Trophoblast cell (in vitro differentiated cells and primary cell): ENCODE measurements at regions not wholly inside any gene's neighbourhood (a gene's known extent, or its start where the extent isn't known, plus 50 kb on each side); places are given as distances from the start of the nearest gene placed in this dataset.

ENCODE experiments used
- DNase-seq, 2 donors: peaks; one replicate each; pipeline ENCODE4 v3.0.0-alpha.2; 2016
- H2AFZ ChIP-seq: 2 replicates; pipeline ENCODE4 v1.6.1; 2013; ENCODE audit warnings: low read length, moderate library complexity, mild to moderate bottlenecking; ENCODE audit not compliant: insufficient read depth, poor library complexity
- H2AK5ac ChIP-seq: 2 replicates; pipeline ENCODE4 v1.6.1; 2013; ENCODE audit warnings: mild to moderate bottlenecking, low read length
- H2BK120ac ChIP-seq: 2 replicates; pipeline ENCODE4 v1.6.1; 2013; ENCODE audit warnings: low read length, mild to moderate bottlenecking, moderate library complexity; ENCODE audit not compliant: insufficient read depth, poor library complexity
- H2BK12ac ChIP-seq: 2 replicates; pipeline ENCODE4 v1.6.1; 2013; ENCODE audit warnings: mild to moderate bottlenecking, low read length, moderate library complexity
- H2BK5ac ChIP-seq: 2 replicates; pipeline ENCODE4 v1.6.1; 2013; ENCODE audit warnings: low read length, low read depth, moderate library complexity, mild to moderate bottlenecking; ENCODE audit not compliant: poor library complexity
- H3K14ac ChIP-seq: 2 replicates; pipeline ENCODE4 v1.6.1; 2013; ENCODE audit warnings: mild to moderate bottlenecking, low read length
- H3K18ac ChIP-seq: 2 replicates; pipeline ENCODE4 v1.6.1; 2013; ENCODE audit warnings: mild to moderate bottlenecking, low read length
- H3K23ac ChIP-seq: 2 replicates; pipeline ENCODE4 v1.6.1; 2013; ENCODE audit warnings: low read length
- H3K27ac ChIP-seq: 2 replicates; pipeline ENCODE4 v1.5.1; 2013; ENCODE audit warnings: low read depth, mild to moderate bottlenecking, inconsistent platforms, low read length, moderate library complexity
- H3K27me3 ChIP-seq: 2 replicates; pipeline ENCODE4 v1.6.1; 2013; ENCODE audit warnings: inconsistent platforms, mild to moderate bottlenecking, low read length, moderate library complexity; ENCODE audit not compliant: insufficient read depth
- H3K36me3 ChIP-seq, 2 experiments: 1 replicate in 1 of 2; 2 replicates in 1 of 2; pipeline ENCODE4 v1.6.1; 2013; ENCODE audit warnings: low read length in 2 of 2, mild to moderate bottlenecking in 2 of 2, moderate library complexity in 1 of 2; ENCODE audit not compliant: insufficient read depth in 2 of 2, control insufficient read depth in 1 of 2
- H3K4ac ChIP-seq: 2 replicates; pipeline ENCODE4 v1.6.1; 2013; ENCODE audit warnings: low read depth, mild to moderate bottlenecking, low read length, moderate library complexity
- H3K4me1 ChIP-seq, 2 experiments: 1 replicate in 1 of 2; 2 replicates in 1 of 2; pipeline ENCODE4 v1.6.1; 2013; ENCODE audit warnings: low read length in 2 of 2, mild to moderate bottlenecking in 2 of 2, moderate library complexity in 1 of 2; ENCODE audit not compliant: insufficient read depth in 2 of 2, control insufficient read depth in 1 of 2
- H3K4me2 ChIP-seq: 2 replicates; pipeline ENCODE4 v1.6.1; 2013; ENCODE audit warnings: inconsistent platforms, mild to moderate bottlenecking, low read length, moderate library complexity
- H3K4me3 ChIP-seq: 2 replicates; pipeline ENCODE4 v1.5.1; 2013; ENCODE audit warnings: mild to moderate bottlenecking, low read depth, low read length, inconsistent platforms
- H3K79me1 ChIP-seq: one replicate; pipeline ENCODE4 v1.6.1; 2013; ENCODE audit warnings: low read length
- H3K79me2 ChIP-seq: 2 replicates; pipeline ENCODE4 v1.6.1; 2013; ENCODE audit warnings: low read length, mild to moderate bottlenecking; ENCODE audit not compliant: control insufficient read depth, insufficient read depth, poor library complexity
- H3K9ac ChIP-seq: 2 replicates; pipeline ENCODE4 v1.6.1; 2013; ENCODE audit warnings: mild to moderate bottlenecking, low read length
- H3K9me3 ChIP-seq: 2 replicates; pipeline ENCODE4 v1.6.1; 2013; ENCODE audit warnings: low read depth, mild to moderate bottlenecking, control low read depth, inconsistent platforms, low read length; ENCODE audit not compliant: insufficient read depth
- H4K12ac ChIP-seq: 2 replicates; pipeline ENCODE4 v1.6.1; 2013; ENCODE audit warnings: low read depth, mild to moderate bottlenecking, low read length, moderate library complexity
- H4K8ac ChIP-seq: 2 replicates; pipeline ENCODE4 v1.6.1; 2013; ENCODE audit warnings: low read depth, mild to moderate bottlenecking, low read length, moderate library complexity
- H4K91ac ChIP-seq: one replicate; pipeline ENCODE4 v1.6.1; 2013; ENCODE audit warnings: low read depth, mild to moderate bottlenecking, low read length, moderate library complexity
- WGBS: extraction: QIAGEN DNeasy Blood & Tissue Kit; methylation state at CpG from one replicate; pipeline ENCODE4 v1.1.7; 2013; ENCODE audit warnings: missing lambda C conversion rate; ENCODE audit not compliant: insufficient read length, insufficient coverage; ENCODE audit errors: extremely low coverage; 5-methylcytosine and 5-hydroxymethylcytosine counted together

- Histone ChIP-seq H3K9ac (no peak overlapping the region), H3K79me2 (no peaks in the 10 kb centered on the region), H3K18ac (no peak overlapping the region), H4K8ac (no peak overlapping the region), H4K91ac (no peak overlapping the region), H3K23ac (no peak overlapping the region), H2BK5ac (no peak overlapping the region), H2BK12ac (no peak overlapping the region), H3K27ac (no peak overlapping the region), H3K4me3 (no peak overlapping the region), H2AFZ (no peak overlapping the region), H3K79me1 (no peaks in the 10 kb centered on the region), H2AK5ac (no peak overlapping the region), H3K4me2 (no peak overlapping the region), H3K4ac (no peak overlapping the region), H3K14ac (no peak overlapping the region), H4K12ac (no peak overlapping the region), H2BK120ac (no peak overlapping the region), H3K9me3 (peaks cover 3% of the 10 kb centered on the region), H3K27me3 (no peaks in the 10 kb centered on the region), H3K4me1 (no peaks in the 10 kb centered on the region), H3K36me3 (no peaks in the 10 kb centered on the region)
- no peak for DNase-seq
Measured at GRCh38 chr5:74148321-74148720, 492.2 kb downstream of the ENC1 start.

DNA sequence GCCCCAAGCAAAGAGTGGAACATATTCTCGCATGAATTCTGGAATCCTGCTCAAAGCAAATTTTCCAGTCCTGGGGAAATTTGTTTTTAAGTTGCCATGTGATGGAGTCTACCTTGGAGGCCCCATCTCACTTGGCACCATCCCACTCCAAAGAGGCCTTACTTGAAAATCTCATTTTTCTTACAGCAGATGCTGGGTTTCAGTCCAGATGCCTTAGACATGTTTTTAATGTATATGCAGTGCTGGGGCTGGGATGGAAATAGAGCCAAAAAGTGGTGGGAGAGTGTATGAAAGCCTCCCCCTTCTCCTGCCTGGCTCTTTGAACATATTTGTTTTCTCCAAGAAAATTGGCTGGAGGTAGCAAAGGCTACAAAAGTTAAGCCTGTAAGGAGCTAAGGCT, 493.7 kb downstream of the ENC1 start:
- Histone ChIP-seq H3K27me3 (no peaks in the 10 kb centered on the region), H4K12ac (no peak overlapping the region), H3K79me2 (no peaks in the 10 kb centered on the region), H2BK5ac (no peak overlapping the region), H3K4me2 (no peak overlapping the region), H3K36me3 (no peaks in the 10 kb centered on the region), H2AFZ (no peak overlapping the region), H3K4me3 (no peak overlapping the region), H3K4me1 (no peaks in the 10 kb centered on the region), H2AK5ac (no peak overlapping the region), H4K91ac (no peak overlapping the region), H3K4ac (no peak overlapping the region), H2BK12ac (no peak overlapping the region), H3K23ac (no peak overlapping the region), H3K18ac (no peak overlapping the region), H3K79me1 (no peaks in the 10 kb centered on the region), H3K9ac (no peak overlapping the region), H3K27ac (no peak overlapping the region), H3K14ac (no peak overlapping the region), H2BK120ac (no peak overlapping the region), H3K9me3 (peaks cover 3% of the 10 kb centered on the region), H4K8ac (no peak overlapping the region)
- no peak for DNase-seq
- WGBS: no CpG with 5 or more reads among the region's 1 CpG

- Histone ChIP-seq H3K27me3 (no peaks in the 10 kb centered on the region), H2BK5ac (no peak overlapping the region), H3K27ac (no peak overlapping the region), H3K9ac (no peak overlapping the region), H3K23ac (no peak overlapping the region), H3K4ac (no peak overlapping the region), H3K4me1 (no peaks in the 10 kb centered on the region), H4K91ac (no peak overlapping the region), H3K79me1 (no peaks in the 10 kb centered on the region), H4K8ac (no peak overlapping the region), H2BK12ac (no peak overlapping the region), H4K12ac (no peak overlapping the region), H2AK5ac (no peak overlapping the region), H3K18ac (no peak overlapping the region), H3K9me3 (peaks cover 3% of the 10 kb centered on the region), H3K4me3 (no peak overlapping the region), H3K36me3 (no peaks in the 10 kb centered on the region), H2BK120ac (no peak overlapping the region), H2AFZ (no peak overlapping the region), H3K79me2 (no peaks in the 10 kb centered on the region), H3K14ac (no peak overlapping the region), H3K4me2 (no peak overlapping the region)
- DNase-seq: peak; percentile 23 to 86
- no CpG with 5 or more reads among the region's 9 CpGs for WGBS
Measured at GRCh38 chr5:74145951-74146350, 494.6 kb downstream of the ENC1 start.

DNA sequence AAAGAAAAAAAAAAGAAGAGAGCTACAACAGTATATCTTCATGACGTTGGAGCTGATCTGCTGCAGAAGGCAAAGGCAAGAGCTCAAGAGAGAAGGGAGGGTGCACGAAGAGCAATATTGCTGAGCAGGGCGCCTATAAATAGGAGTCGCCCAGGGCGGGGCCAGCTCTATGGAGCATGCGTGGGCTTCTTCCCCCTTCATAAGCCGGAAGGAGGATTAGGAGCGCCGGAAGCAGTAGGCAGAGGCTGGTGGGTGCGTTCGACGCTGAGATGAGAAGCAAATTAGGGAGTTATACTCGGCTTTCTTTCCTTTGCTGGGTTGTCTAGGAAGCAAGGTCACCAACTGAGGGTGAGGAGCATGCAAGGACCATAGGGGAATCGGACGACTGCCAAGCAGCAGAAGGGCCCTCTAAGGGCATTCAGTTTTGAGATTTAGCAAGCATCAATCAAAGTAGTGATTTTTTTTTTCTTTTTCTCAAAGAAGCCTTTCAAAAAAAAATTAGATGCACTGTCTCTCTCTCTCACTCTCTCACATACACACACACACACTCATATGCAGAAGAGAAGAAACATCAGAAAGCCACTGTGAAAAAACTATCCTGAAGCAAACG, 496.7 kb downstream of the ENC1 start:
- Histone ChIP-seq H3K4me2 (no peak overlapping the region), H3K23ac (no peak overlapping the region), H3K9me3 (peaks cover 3% of the 10 kb centered on the region), H4K12ac (no peak overlapping the region), H4K91ac (no peak overlapping the region), H3K27me3 (no peaks in the 10 kb centered on the region), H3K4ac (no peak overlapping the region), H3K79me1 (no peaks in the 10 kb centered on the region), H2AK5ac (no peak overlapping the region), H3K18ac (no peak overlapping the region), H3K27ac (no peak overlapping the region), H3K79me2 (no peaks in the 10 kb centered on the region), H2AFZ (no peak overlapping the region), H3K4me3 (no peak overlapping the region), H3K36me3 (no peaks in the 10 kb centered on the region), H2BK5ac (no peak overlapping the region), H2BK12ac (no peak overlapping the region), H4K8ac (no peak overlapping the region), H2BK120ac (no peak overlapping the region), H3K9ac (no peak overlapping the region), H3K4me1 (no peaks in the 10 kb centered on the region), H3K14ac (no peak overlapping the region)
- WGBS: no CpG with 5 or more reads among the region's 16 CpGs
- DNase-seq: no peak
